DND-41 (cell line): ENCODE measurements at regions not wholly inside any gene's neighbourhood (a gene's known extent, or its start where the extent isn't known, plus 50 kb on each side); places are given as distances from the start of the nearest gene placed in this dataset.

Experiments
- ATAC-seq: fragments of 200-7000 bp; cut with Tn5 transposase; 3 replicates; pipeline ENCODE4 v1.9.1; 2021; ENCODE audit warnings: low read depth; ENCODE audit not compliant: insufficient read depth
- DNase-seq: peaks from one replicate; pipeline ENCODE4 v3.0.0-alpha.2; 2020
- H2AFZ ChIP-seq: 2 replicates; pipeline ENCODE4 v1.6.0; 2012; ENCODE audit warnings: low read depth, low read length
- H3K27ac ChIP-seq: 2 replicates; pipeline ENCODE4 v1.5.1; 2012; ENCODE audit warnings: low read length, inconsistent platforms
- H3K27me3 ChIP-seq: fragments of 200-600 bp; sonication (generic); 2 replicates; pipeline ENCODE4 v1.6.0; 2012; ENCODE audit warnings: low read length, mild to moderate bottlenecking, inconsistent platforms; ENCODE audit not compliant: insufficient read depth, poor library complexity
- H3K36me3 ChIP-seq: 2 replicates; pipeline ENCODE4 v1.5.1; 2012; ENCODE audit warnings: low read length, inconsistent platforms; ENCODE audit not compliant: insufficient read depth
- H3K4me1 ChIP-seq: 2 replicates; pipeline ENCODE4 v1.5.1; 2012; ENCODE audit warnings: mild to moderate bottlenecking, low read length; ENCODE audit not compliant: insufficient read depth
- H3K4me2 ChIP-seq: 2 replicates; pipeline ENCODE4 v1.6.0; 2012; ENCODE audit warnings: mild to moderate bottlenecking, moderate library complexity, low read length, inconsistent platforms; ENCODE audit not compliant: insufficient read depth
- H3K4me3 ChIP-seq, 2 experiments: fragments of 200-600 bp in 1 of 2; shearing (Covaris generic) in 1 of 2; 2 replicates each; pipeline ENCODE4 v1.5.1; 2012 to 2016; ENCODE audit warnings: inconsistent platforms in 2 of 2, low read length in 2 of 2, mild to moderate bottlenecking in 2 of 2, low read depth in 1 of 2, moderate library complexity in 1 of 2
- H3K79me2 ChIP-seq: 2 replicates; pipeline ENCODE4 v1.6.0; 2012; ENCODE audit warnings: low read length, inconsistent platforms; ENCODE audit not compliant: insufficient read depth
- H3K9ac ChIP-seq: 2 replicates; pipeline ENCODE4 v1.6.0; 2012; ENCODE audit warnings: low read depth, mild to moderate bottlenecking, inconsistent platforms, low read length, moderate library complexity
- H3K9me3 ChIP-seq: 2 replicates; pipeline ENCODE4 v1.5.1; 2012; ENCODE audit warnings: low read length, moderate library complexity, mild to moderate bottlenecking, inconsistent platforms; ENCODE audit not compliant: insufficient read depth, severe bottlenecking
- H4K20me1 ChIP-seq: 2 replicates; pipeline ENCODE4 v1.6.0; 2012; ENCODE audit warnings: low read length; ENCODE audit not compliant: insufficient read depth
- CTCF ChIP-seq: IDR thresholded peaks from 2 replicates; pipeline ENCODE4 v1.5.1; 2012; ENCODE audit warnings: borderline replicate concordance, low read length, moderate library complexity, mild to moderate bottlenecking; ENCODE audit not compliant: poor library complexity, severe bottlenecking; ENCODE audit errors: extremely low read depth
- EZH2 ChIP-seq: IDR thresholded peaks from 3 replicates; pipeline ENCODE4 v1.6.1; 2012; ENCODE audit warnings: borderline replicate concordance, low read depth, mild to moderate bottlenecking, moderate library complexity, low read length, inconsistent platforms; ENCODE audit not compliant: severe bottlenecking

DNA sequence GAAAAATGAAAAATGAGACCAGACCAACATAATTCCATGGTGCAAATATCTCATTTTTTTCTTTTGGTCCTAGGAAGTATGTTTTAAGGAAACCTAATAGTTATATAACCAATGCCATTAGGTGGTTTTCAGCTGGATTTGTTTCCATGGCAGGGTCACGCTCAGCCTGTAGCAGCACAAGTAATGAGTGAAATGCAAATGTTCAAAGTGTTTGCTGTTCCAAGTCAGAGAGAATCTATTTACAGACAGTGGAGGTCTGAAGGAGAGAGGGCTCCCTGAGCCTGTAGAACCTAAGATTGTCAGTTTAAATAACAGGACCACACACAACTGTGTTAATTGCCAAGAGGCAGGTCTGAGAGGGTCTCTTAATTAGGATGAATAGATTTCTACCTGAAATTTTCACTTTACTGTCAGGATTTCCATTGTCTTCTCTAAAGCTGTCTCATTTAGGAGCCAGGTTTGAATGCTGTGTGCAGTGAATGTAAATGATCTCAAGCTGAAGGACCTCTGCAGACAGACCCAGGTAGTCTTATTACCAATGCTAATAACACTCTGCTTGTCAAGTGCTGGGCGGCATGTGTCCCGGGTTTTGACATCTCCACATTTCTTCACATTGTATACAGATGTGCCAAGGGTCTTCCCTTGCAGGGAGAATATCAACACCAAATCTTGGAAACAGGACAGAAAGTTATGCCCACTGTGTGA is 317.3 kb upstream of the NECTIN3 start:
- no peak overlapping the region for H3K4me2 ChIP-seq
- DNase-seq (no peak), ATAC-seq (no peak)
- TF ChIP-seq CTCF (no peak), EZH2 (no peak)
- no peaks in the 10 kb centered on the region for H3K36me3 ChIP-seq
- no peaks in the 10 kb centered on the region for H4K20me1 ChIP-seq
- H3K9me3 ChIP-seq = no peaks in the 10 kb centered on the region
- H3K4me3 ChIP-seq = no peak overlapping the region
- no peak overlapping the region for H2AFZ ChIP-seq
- no peaks in the 10 kb centered on the region for H3K27me3 ChIP-seq
- H3K4me1 ChIP-seq = no peaks in the 10 kb centered on the region
- no peak overlapping the region for H3K27ac ChIP-seq
- H3K79me2 ChIP-seq = no peaks in the 10 kb centered on the region
- H3K9ac ChIP-seq = no peak overlapping the region

DNA sequence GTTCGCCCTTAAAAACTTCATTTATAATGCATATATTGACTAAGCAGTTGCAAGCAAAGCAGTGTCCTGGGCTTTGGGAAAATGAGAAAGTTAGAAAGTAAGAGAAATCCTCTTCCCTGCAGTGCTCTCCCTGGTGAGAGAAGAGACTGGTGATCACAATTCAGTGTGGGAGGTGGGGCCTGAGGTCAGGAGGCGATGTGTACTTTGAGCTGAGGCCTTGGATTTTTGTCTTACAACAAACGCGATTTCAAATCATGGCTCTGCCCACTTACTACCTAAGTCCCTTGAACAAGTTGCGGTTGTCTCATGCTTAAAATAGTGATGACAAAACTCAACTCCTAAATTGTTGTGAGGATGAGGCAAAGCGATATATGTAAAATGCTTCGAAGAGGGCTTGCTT is 316.3 kb upstream of the NECTIN3 start:
- Histone ChIP-seq H3K9ac (no peak overlapping the region), H3K79me2 (no peaks in the 10 kb centered on the region), H3K27ac (no peak overlapping the region), H3K4me3 (no peak overlapping the region), H4K20me1 (no peaks in the 10 kb centered on the region), H3K4me1 (no peaks in the 10 kb centered on the region), H3K36me3 (no peaks in the 10 kb centered on the region), H3K4me2 (no peak overlapping the region), H3K9me3 (no peaks in the 10 kb centered on the region), H3K27me3 (no peaks in the 10 kb centered on the region), H2AFZ (no peak overlapping the region)
- TF ChIP-seq CTCF (no peak), EZH2 (no peak)
- ATAC-seq (no peak), DNase-seq (no peak)

- no peak for DNase-seq
- no peaks in the 10 kb centered on the region for H3K79me2 ChIP-seq
- H3K4me2 ChIP-seq = no peak overlapping the region
- H3K9ac ChIP-seq = no peak overlapping the region
- no peak overlapping the region for H2AFZ ChIP-seq
- no peaks in the 10 kb centered on the region for H4K20me1 ChIP-seq
- no peak for ATAC-seq
- no peak overlapping the region for H3K4me3 ChIP-seq
- no peak for TF ChIP-seq EZH2
- TF ChIP-seq CTCF = no peak
- no peaks in the 10 kb centered on the region for H3K9me3 ChIP-seq
- H3K27me3 ChIP-seq = no peaks in the 10 kb centered on the region
- no peaks in the 10 kb centered on the region for H3K4me1 ChIP-seq
- no peaks in the 10 kb centered on the region for H3K36me3 ChIP-seq
- no peak overlapping the region for H3K27ac ChIP-seq
Measured at GRCh38 chr3:110756705-110757104, 314.9 kb upstream of the NECTIN3 start.
